Endodermal cell (in vitro differentiated cells): ENCODE measurements at regions not wholly inside any gene's neighbourhood (a gene's known extent, or its start where the extent isn't known, plus 50 kb on each side); places are given as distances from the start of the nearest gene placed in this dataset.
"Not testable (repeated sequence)": the region's sequence is repeated elsewhere in the genome, so short reads cannot be mapped to it uniquely, and the experiment has no call there.

ENCODE experiments used
- DNase-seq: peaks from one replicate; pipeline ENCODE4 v3.0.0-alpha.2; 2017
- H3K27ac ChIP-seq: 2 replicates; pipeline ENCODE4 v1.5.1; 2013; ENCODE audit warnings: mild to moderate bottlenecking, low read depth, low read length, moderate library complexity
- H3K27me3 ChIP-seq: 2 replicates; pipeline ENCODE4 v1.6.1; 2013; ENCODE audit warnings: mild to moderate bottlenecking, low read length, moderate library complexity; ENCODE audit not compliant: insufficient read depth, control insufficient read depth, poor library complexity, severe bottlenecking
- H3K36me3 ChIP-seq: 2 replicates; pipeline ENCODE4 v1.7.0; 2013; ENCODE audit warnings: mild to moderate bottlenecking, low read length, moderate library complexity; ENCODE audit not compliant: control insufficient read depth, insufficient read depth
- H3K4me1 ChIP-seq: one replicate; pipeline ENCODE4 v1.7.0; 2013; ENCODE audit warnings: low read length; ENCODE audit not compliant: control insufficient read depth, insufficient read depth
- H3K4me3 ChIP-seq: 2 replicates; pipeline ENCODE4 v1.5.1; 2013; ENCODE audit warnings: mild to moderate bottlenecking, low read length, moderate library complexity
- H3K9ac ChIP-seq: 2 replicates; pipeline ENCODE4 v1.6.1; 2013; ENCODE audit warnings: mild to moderate bottlenecking, low read length, moderate library complexity; ENCODE audit not compliant: poor library complexity, severe bottlenecking; ENCODE audit errors: extremely low read depth
- H3K9me3 ChIP-seq: 2 replicates; pipeline ENCODE4 v1.6.1; 2013; ENCODE audit warnings: mild to moderate bottlenecking, low read length, moderate library complexity; ENCODE audit not compliant: control insufficient read depth
- H3K27ac Mint-ChIP-seq: 2 replicates; pipeline ENCODE4 v1.8.0; 2020; ENCODE audit warnings: mixed read lengths
- H3K27me3 Mint-ChIP-seq: 2 replicates; pipeline ENCODE4 v1.8.0; 2021; ENCODE audit warnings: mild to moderate bottlenecking, mixed read lengths; ENCODE audit not compliant: insufficient read depth
- H3K36me3 Mint-ChIP-seq: 2 replicates; pipeline ENCODE4 v1.8.0; 2020; ENCODE audit warnings: low read depth, mixed read lengths
- H3K4me1 Mint-ChIP-seq: 2 replicates; pipeline ENCODE4 v1.8.0; 2020; ENCODE audit warnings: mixed read lengths
- H3K4me3 Mint-ChIP-seq: 2 replicates; pipeline ENCODE4 v1.8.0; 2020; ENCODE audit warnings: mild to moderate bottlenecking, moderate library complexity, mixed read lengths
- H3K9me3 Mint-ChIP-seq: 2 replicates; pipeline ENCODE4 v1.8.0; 2020; ENCODE audit warnings: mild to moderate bottlenecking, mixed read lengths
- CTCF ChIP-seq: fragments of 200-600 bp; sonication (generic); conservative IDR thresholded peaks from 2 replicates; pipeline ENCODE4 v1.5.0; 2021; ENCODE audit warnings: antibody characterized with exemption, mild to moderate bottlenecking
- WGBS, 2 experiments: methylation state at CpG; one replicate each; pipeline versions ENCODE4 v1.1.5 to v1.1.7; 2013; ENCODE audit warnings: missing lambda C conversion rate in 2 of 2, mixed read lengths in 1 of 2; ENCODE audit not compliant: insufficient coverage in 1 of 2, insufficient read length in 1 of 2; 5-methylcytosine and 5-hydroxymethylcytosine counted together

GRCh38 chr13:81001828-81002385 is 661.0 kb upstream of the SPRY2 start:
- no peak for DNase-seq
- WGBS, 2 experiments: 92% methylated on average over 1 of the region's 1 CpG; no CpG with 5 or more reads in 1 of the 2 experiments
- no peaks in the 10 kb centered on the region for H3K36me3 ChIP-seq
- no peaks in the 10 kb centered on the region for H3K27me3 ChIP-seq
- H3K4me3 ChIP-seq: no peak overlapping the region
- H3K36me3 Mint-ChIP-seq: no peaks in the 10 kb centered on the region
- no peaks in the 10 kb centered on the region for H3K4me1 ChIP-seq
- no peak overlapping the region for H3K4me3 Mint-ChIP-seq
- no peak overlapping the region for H3K27ac Mint-ChIP-seq
- H3K27ac ChIP-seq: no peak overlapping the region
- no peaks in the 10 kb centered on the region for H3K4me1 Mint-ChIP-seq
- H3K9ac ChIP-seq: no peak overlapping the region
- H3K9me3 ChIP-seq: peaks cover 6% of the 10 kb centered on the region
- H3K9me3 Mint-ChIP-seq: peaks cover 9% of the 10 kb centered on the region
- no peaks in the 10 kb centered on the region for H3K27me3 Mint-ChIP-seq
- TF ChIP-seq CTCF: no peak

DNA sequence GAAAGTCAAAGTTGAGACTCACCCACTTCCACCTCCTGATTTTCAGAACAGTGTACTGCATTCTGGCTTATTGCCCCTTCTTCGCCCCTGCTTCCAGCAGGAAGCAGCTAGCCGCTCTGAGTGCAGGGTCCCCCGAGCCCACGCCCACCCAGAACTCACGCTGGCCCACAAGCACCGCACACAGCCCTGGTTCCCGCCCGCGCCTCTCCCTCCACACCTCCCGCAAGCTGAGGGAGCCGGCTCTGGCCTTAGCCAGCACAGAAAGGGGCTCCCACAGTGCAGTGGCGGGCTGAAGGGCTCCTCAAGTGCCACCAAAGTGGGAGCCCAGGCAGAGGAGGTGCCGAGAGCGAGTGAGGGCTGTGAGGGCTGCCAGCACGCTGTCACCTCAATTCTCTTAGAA is 657.7 kb upstream of the SPRY2 start:
- not testable (repeated sequence) for H3K27me3 Mint-ChIP-seq, H3K4me3 ChIP-seq, H3K4me1 Mint-ChIP-seq, DNase-seq, H3K27me3 ChIP-seq, H3K36me3 Mint-ChIP-seq, H3K9ac ChIP-seq, H3K4me3 Mint-ChIP-seq, H3K27ac Mint-ChIP-seq, H3K9me3 ChIP-seq, H3K9me3 Mint-ChIP-seq, H3K36me3 ChIP-seq, H3K4me1 ChIP-seq, H3K27ac ChIP-seq
- WGBS, 2 experiments: 92% methylated on average over 4 to 15 of the region's 15 CpGs

DNA sequence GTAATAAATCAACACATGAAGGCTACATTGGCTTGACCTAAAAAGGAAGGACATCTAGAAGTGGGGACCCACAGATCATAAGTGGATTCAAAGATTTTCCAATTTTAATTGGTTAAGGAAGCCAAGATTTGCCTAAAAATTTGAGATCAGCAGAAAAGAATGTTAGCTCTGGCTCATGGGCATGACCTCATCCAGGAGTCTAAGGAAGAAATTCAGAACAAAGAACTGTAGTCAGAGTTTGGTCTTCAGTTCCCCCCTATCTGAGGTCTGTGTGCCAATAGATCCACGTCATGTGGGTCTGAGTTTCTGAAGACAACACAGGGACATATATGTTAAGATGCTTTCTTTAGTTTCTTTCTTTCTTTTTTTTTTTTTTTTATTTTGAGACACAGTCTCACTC is 648.8 kb upstream of the SPRY2 start:
- peaks cover 34% of the 10 kb centered on the region for H3K9me3 ChIP-seq
- TF ChIP-seq CTCF: no peak
- H3K4me3 ChIP-seq: no peak overlapping the region
- Mint-ChIP-seq H3K27ac (no peak overlapping the region), H3K9me3 (peaks cover 38% of the 10 kb centered on the region), H3K27me3 (no peaks in the 10 kb centered on the region), H3K36me3 (peaks cover 6% of the 10 kb centered on the region), H3K4me1 (no peaks in the 10 kb centered on the region), H3K4me3 (no peak overlapping the region)
- no peak overlapping the region for H3K9ac ChIP-seq
- H3K4me1 ChIP-seq: no peaks in the 10 kb centered on the region
- no peaks in the 10 kb centered on the region for H3K27me3 ChIP-seq
- no peak overlapping the region for H3K27ac ChIP-seq
- 78% methylated on average over 1 of the region's 1 CpG; no CpG with 5 or more reads in 1 of the 2 experiments for WGBS, 2 experiments
- DNase-seq: no peak
- H3K36me3 ChIP-seq: no peaks in the 10 kb centered on the region

DNA sequence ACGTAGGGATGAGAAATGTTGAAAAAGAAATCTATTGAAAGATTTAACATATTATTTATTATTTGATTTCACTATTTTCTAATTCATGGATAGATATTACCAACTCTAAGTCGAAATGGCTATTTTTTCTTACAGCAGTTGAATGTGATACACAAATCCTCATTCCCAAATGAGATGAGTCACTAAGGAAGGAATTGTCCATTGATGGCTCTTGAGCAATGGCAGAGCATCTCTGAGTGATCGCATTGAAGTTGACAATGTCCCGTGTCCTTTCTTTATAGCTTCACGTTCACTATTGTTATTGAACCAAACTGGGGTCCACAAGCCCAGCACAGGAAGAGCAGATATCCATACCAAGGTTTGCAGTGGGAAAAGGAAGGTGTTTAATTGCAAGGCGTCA is 648.3 kb upstream of the SPRY2 start:
- TF ChIP-seq CTCF: no peak
- H3K9me3 Mint-ChIP-seq: peaks cover 38% of the 10 kb centered on the region
- H3K4me1 Mint-ChIP-seq: no peaks in the 10 kb centered on the region

More for the DNA sequence above, 648.3 kb upstream of the SPRY2 start:
- H3K4me3 ChIP-seq: no peak overlapping the region
- H3K27me3 Mint-ChIP-seq: no peaks in the 10 kb centered on the region
- no peak overlapping the region for H3K9ac ChIP-seq
- no peak overlapping the region for H3K27ac Mint-ChIP-seq
- no peak overlapping the region for H3K4me3 Mint-ChIP-seq
- no peaks in the 10 kb centered on the region for H3K4me1 ChIP-seq
- no peaks in the 10 kb centered on the region for H3K36me3 ChIP-seq
- H3K27me3 ChIP-seq: no peaks in the 10 kb centered on the region
- 95 to 98% methylated on average over 5 of the region's 6 CpGs for WGBS, 2 experiments
- DNase-seq: no peak
- peaks cover 6% of the 10 kb centered on the region for H3K36me3 Mint-ChIP-seq
- peaks cover 34% of the 10 kb centered on the region for H3K9me3 ChIP-seq
- no peak overlapping the region for H3K27ac ChIP-seq
